ENCODE measurements at regions not wholly inside any gene's neighbourhood (a gene's known extent, or its start where the extent isn't known, plus 50 kb on each side); places are given as distances from the start of the nearest gene placed in this dataset.

- TF ChIP-seq EZH2 (IDR thresholded peaks at IDR 0.05; ENCODE audit: insufficient read depth, poor library complexity, severe bottlenecking): no peak
- TF ChIP-seq EZH2phosphoT487 (IDR thresholded peaks at IDR 0.05; ENCODE audit: insufficient read depth, low read depth): no peak
Measured at GRCh38 chr1:93757256-93758036, 75.8 kb upstream of the BCAR3 start.
